ENCODE measurements at regions not wholly inside any gene's neighbourhood (a gene's known extent, or its start where the extent isn't known, plus 50 kb on each side); places are given as distances from the start of the nearest gene placed in this dataset.

- TF ChIP-seq CTCF (IDR thresholded peaks at IDR 0.05) (no peak), ZBTB33 (IDR thresholded peaks at IDR 0.05; ENCODE audit: borderline replicate concordance, low read depth) (no peak), GABPA (IDR thresholded peaks at IDR 0.05; ENCODE audit: low read depth) (no peak)
These were observed 221.4 kb downstream of the GADD45G start for GRCh38 chr9:89826186-89826585.

Data from SK-N-SH (cell line).